GM18511 (cell line): ENCODE measurements at regions not wholly inside any gene's neighbourhood (a gene's known extent, or its start where the extent isn't known, plus 50 kb on each side); places are given as distances from the start of the nearest gene placed in this dataset.
"Not testable (repeated sequence)": the region's sequence is repeated elsewhere in the genome, so short reads cannot be mapped to it uniquely, and the experiment has no call there.

ENCODE experiments used
- ATAC-seq: cut with Tn5 transposase; IDR thresholded peaks from one replicate; pipeline ENCODE4 v1.9.1; 2021; ENCODE audit warnings: mild to moderate bottlenecking, moderate library complexity; ENCODE audit not compliant: unreplicated experiment

DNA sequence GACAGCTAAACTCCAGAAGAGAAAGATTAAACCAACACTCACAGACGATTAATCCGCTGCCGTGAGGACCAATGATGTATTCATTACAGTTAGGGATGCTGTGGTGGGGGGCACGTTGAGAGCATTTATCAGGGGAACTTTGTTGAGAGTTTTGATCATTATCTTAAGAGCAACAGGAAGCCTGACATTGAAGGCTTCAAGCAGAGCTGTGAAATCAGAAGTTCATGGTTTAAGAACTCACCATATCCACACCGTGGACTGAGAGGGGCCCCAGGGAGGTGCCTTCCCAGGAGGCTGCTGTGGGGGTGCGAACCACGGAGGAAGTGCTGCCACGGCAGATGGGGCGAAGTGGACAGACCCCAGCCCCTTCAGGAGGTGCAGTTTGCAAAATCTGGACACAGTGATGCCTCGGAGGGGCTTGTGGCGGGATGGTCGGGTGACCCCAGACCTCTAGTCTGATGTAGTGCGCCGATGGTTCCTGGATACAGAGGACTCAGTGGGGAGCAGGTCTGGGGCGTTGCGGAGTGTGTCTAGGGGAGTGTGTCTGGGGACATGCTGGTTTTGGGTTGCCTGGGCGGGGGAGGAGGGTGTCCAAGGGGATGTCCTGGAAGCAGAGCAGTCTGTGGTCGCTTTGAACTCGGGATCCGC is 73.0 kb downstream of the DIO3 start:
- ATAC-seq = no peak

GRCh38 chr14:101634850-101635748 is 73.8 kb downstream of the DIO3 start:
- no peak for ATAC-seq

GRCh38 chr14:101635749-101636560 is 74.7 kb downstream of the DIO3 start:
- peak; percentile 87 for ATAC-seq

- ATAC-seq = no peak
Measured at GRCh38 chr14:101639241-101639833, 78.0 kb downstream of the DIO3 start.

DNA sequence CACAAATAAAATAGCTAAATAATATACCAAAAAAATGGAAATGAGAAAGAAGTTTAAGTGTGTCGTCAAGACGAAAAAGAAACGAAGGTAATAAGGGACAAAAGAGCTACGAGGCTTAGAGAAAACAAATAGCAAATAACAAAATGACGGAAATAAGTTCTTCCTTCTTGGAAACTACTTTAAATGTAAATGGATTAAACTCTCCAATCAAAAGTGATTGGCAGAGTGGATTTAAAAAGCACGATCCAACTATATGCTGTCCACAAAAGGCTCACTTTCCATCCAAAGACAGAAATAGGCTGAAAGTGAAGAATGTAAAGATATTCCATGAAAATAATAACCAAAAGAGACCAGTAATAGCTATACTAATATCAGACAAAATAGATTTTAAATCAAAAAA is 82.4 kb downstream of the DIO3 start:
- ATAC-seq = no peak

GRCh38 chr14:101654051-101654450 is 92.8 kb downstream of the DIO3 start:
- no peak for ATAC-seq

DNA sequence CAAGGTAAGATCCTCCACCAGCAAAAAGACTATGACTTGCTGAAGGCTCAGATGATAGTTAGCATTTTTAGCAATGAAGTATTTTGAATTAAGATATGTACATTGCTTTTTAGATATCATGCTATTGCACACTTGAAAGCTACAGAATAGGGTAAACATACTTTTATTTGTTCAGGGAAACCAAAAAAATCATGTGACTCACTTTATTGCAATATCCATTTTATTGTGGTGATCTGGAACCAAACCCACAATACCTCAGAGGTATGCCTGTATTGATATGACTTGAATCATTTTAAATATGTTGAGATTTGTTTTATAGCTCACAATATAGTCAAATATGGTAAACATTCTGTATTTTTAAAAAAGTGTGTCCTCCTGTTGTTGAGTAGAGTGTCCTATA is 96.1 kb downstream of the DIO3 start:
- no peak for ATAC-seq

GRCh38 chr14:101665478-101666078 is 95.9 kb upstream of the PPP2R5C start:
- no peak for ATAC-seq

DNA sequence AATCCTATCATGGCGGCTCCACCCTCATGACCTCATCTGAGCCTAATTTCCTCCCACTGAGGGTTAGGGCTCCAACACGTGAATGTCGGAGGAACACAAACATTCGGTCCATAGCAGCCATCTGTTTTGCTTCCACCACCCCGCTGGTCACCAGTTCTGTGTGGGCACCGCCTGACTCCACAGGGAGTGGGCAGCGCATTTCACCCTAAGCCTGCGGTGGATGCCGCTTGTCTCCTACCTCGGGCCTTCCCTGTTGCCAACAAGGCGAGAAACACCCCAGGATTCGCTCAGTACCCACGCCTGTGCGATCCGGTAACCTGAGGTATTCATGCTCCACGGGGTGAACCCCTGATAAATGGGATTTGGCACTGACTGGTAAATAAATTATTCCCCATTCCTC is 95.2 kb upstream of the PPP2R5C start:
- no peak for ATAC-seq

GRCh38 chr14:101669629-101670028 is 91.9 kb upstream of the PPP2R5C start:
- no peak for ATAC-seq

GRCh38 chr14:101673873-101674272 is 87.6 kb upstream of the PPP2R5C start:
- ATAC-seq = no peak

DNA sequence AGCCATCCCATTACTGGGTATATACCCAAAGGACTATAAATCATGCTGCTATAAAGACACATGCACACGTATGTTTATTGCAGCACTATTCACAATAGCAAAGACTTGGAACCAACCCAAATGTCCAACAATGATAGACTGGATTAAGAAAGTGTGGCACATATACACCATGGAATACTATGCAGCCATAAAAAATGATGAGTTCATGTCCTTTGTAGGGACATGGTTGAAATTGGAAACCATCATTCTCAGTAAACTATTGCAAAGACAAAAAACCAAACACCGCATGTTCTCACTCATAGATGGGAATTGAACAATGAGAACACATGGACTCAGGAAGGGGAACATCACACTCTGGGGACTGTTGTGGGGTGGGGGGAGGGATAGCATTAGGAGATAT is 85.7 kb upstream of the PPP2R5C start:
- ATAC-seq = not testable (repeated sequence)

- not testable (repeated sequence) for ATAC-seq
Measured at GRCh38 chr14:101677912-101678327, 83.6 kb upstream of the PPP2R5C start.

DNA sequence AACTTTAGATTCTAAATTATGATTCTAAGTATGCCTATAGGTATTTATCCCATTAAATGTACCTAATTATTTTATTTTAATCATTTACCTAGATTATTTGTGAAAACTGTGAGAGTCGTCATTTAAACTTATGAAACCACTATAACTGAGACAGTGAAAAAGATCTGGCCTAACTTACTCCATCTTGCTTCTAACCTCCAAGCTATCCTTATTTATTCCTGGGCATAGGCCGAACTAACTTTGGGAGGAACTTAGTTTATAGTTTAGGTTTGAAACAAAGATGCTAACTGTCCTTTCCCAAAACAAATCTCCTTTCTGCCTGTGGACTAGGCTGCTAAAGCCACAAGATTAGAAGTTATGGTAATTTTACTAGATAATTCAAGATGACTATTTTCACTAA is 79.7 kb upstream of the PPP2R5C start:
- ATAC-seq = no peak

DNA sequence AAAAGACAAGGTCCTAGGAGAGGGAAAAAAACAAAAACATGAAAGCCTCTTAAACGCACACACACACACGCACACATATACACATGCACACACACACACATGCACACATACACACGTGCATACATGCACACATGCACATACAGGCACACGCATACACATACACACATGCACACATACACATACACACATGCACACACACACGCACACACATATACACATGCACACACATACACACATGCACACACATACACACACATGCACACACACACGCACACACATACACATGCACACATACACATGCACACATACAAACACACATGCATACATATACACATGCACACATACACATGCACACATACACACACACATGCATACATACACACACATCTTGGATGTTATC is 78.1 kb upstream of the PPP2R5C start:
- no peak for ATAC-seq

- ATAC-seq = no peak
Measured at GRCh38 chr14:101687756-101688546, 73.6 kb upstream of the PPP2R5C start.

DNA sequence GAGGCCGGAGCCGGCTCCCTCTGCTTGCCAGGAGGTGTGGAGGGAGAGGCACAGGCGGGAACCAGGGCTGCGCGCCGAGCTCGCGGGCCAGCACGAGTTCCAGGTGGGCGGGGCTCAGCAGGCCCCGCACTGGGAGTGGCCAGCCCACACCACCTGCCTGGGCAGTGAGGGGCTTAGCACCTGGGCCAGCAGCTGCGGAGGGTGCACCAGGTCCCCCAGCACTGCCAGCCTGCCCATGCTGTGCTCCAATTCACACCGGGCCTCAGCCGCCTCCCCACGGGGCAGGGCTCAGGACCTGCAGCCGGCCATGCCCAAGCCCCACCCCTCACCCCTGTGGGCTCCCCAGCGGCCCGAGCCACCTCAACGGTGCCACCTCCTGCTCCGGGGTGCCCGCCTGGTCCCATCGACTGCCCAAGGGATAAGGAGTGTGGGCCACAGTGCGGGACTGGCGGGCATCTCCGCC is 72.4 kb upstream of the PPP2R5C start:
- ATAC-seq = no peak

GRCh38 chr14:101689966-101690365 is 71.5 kb upstream of the PPP2R5C start:
- not testable (repeated sequence) for ATAC-seq

GRCh38 chr14:101695659-101696058 is 65.8 kb upstream of the PPP2R5C start:
- ATAC-seq = no peak

GRCh38 chr14:101704140-101704539 is 57.4 kb upstream of the PPP2R5C start:
- no peak for ATAC-seq
